GM19468 (cell line): ENCODE measurements at regions not wholly inside any gene's neighbourhood (a gene's known extent, or its start where the extent isn't known, plus 50 kb on each side); places are given as distances from the start of the nearest gene placed in this dataset.
"Not testable (repeated sequence)": the region's sequence is repeated elsewhere in the genome, so short reads cannot be mapped to it uniquely, and the experiment has no call there.

Experiments
- ATAC-seq: cut with Tn5 transposase; IDR thresholded peaks from one replicate; pipeline ENCODE4 v1.9.1; 2021; ENCODE audit warnings: mild to moderate bottlenecking, moderate library complexity, moderate number of reproducible peaks; ENCODE audit not compliant: unreplicated experiment; ENCODE audit errors: extremely low read depth

- no peak for ATAC-seq
These were observed 154.1 kb downstream of the ZNF664 start for GRCh38 chr12:124126950-124127655.

GRCh38 chr12:124129132-124129531 is 156.1 kb downstream of the ZNF664 start:
- no peak for ATAC-seq

- peak; percentile 49 for ATAC-seq
These were observed 157.9 kb downstream of the ZNF664 start for GRCh38 chr12:124130691-124131591.

GRCh38 chr12:124131659-124132058 is 158.6 kb downstream of the ZNF664 start:
- no peak for ATAC-seq

- no peak for ATAC-seq
These were observed 159.5 kb downstream of the ZNF664 start for GRCh38 chr12:124132530-124132929.

- ATAC-seq, result no peak
These were observed 158.1 kb upstream of the RFLNA start for GRCh38 chr12:124136796-124137195.

- ATAC-seq, result no peak
These were observed 153.9 kb upstream of the RFLNA start for GRCh38 chr12:124140944-124141486.

GRCh38 chr12:124141611-124142010 is 153.3 kb upstream of the RFLNA start:
- ATAC-seq, result not testable (repeated sequence)

GRCh38 chr12:124142395-124143035 is 152.4 kb upstream of the RFLNA start:
- ATAC-seq, result no peak

GRCh38 chr12:124143726-124144125 is 151.2 kb upstream of the RFLNA start:
- no peak for ATAC-seq

- no peak for ATAC-seq
These were observed 150.2 kb upstream of the RFLNA start for GRCh38 chr12:124144531-124145194.

- no peak for ATAC-seq
These were observed 147.9 kb upstream of the RFLNA start for GRCh38 chr12:124147027-124147426.

GRCh38 chr12:124147575-124147974 is 147.3 kb upstream of the RFLNA start:
- peak; percentile 32 for ATAC-seq

- ATAC-seq, result no peak
These were observed 146.2 kb upstream of the RFLNA start for GRCh38 chr12:124148481-124149273.

GRCh38 chr12:124149287-124149686 is 145.6 kb upstream of the RFLNA start:
- no peak for ATAC-seq

GRCh38 chr12:124150168-124150567 is 144.7 kb upstream of the RFLNA start:
- ATAC-seq, result no peak

GRCh38 chr12:124151583-124151982 is 143.3 kb upstream of the RFLNA start:
- no peak for ATAC-seq

GRCh38 chr12:124152731-124153130 is 142.2 kb upstream of the RFLNA start:
- ATAC-seq, result no peak

GRCh38 chr12:124153392-124153791 is 141.5 kb upstream of the RFLNA start:
- ATAC-seq, result no peak
